Fibroblast of villous mesenchyme (primary cell): ENCODE measurements at regions not wholly inside any gene's neighbourhood (a gene's known extent, or its start where the extent isn't known, plus 50 kb on each side); places are given as distances from the start of the nearest gene placed in this dataset.

Experiments used
- DNase-seq: peaks from one replicate; pipeline ENCODE4 v3.0.0-alpha.2; 2010; ENCODE audit warnings: low read depth
- H3K4me3 ChIP-seq: 2 replicates; pipeline ENCODE4 v1.5.1; 2011; ENCODE audit warnings: low read depth, mild to moderate bottlenecking, low read length
- TF ChIP-seq, protein P1 (sequence below): IDR thresholded peaks from 2 replicates; pipeline ENCODE4 v1.5.1; 2012; ENCODE audit warnings: low read depth, mild to moderate bottlenecking, low read length; ENCODE audit not compliant: insufficient read depth

DNA sequence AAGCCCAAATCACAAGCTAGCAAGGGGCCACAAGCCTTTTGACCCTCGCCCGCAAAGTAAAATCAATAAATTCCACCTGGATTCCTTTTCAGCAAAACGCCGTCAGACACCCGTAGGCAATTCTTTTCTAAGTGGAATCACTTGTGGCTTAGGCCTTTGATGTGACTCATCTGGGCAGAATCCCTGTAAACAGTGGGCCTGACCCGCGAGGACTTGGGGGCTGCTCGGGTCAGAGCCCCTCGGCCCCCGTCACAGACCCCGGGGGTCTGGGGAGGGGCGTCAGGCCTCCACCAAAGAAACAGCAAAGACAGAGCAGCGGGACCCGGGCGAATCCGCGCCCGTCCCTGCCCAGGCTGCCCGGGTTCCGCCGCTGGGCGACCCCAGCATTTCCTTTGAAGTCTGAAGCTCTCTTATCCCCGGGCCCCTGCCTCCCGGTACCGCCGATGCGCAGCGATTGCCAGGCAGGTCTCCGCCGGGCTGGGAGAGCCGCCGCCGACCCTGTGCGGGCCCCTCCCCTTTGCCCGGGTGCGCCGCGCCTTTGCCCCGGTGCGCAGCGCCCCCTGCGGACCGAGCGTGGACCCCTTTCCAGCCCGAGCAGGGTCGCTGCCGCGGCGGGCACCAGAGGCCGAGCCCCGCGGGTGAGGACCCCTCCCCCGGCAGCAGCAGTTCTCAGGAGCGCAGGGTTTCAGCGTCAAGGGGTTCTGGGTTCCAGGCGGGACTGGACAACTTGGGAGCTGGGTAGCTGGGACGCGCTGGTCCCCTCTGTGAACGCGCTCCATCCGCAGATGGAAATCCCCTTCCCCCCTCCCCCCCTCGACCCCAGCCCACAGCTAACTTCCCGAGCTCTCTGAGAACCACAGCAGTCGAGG lies 178.3 kb downstream of the UACA start:
- TF ChIP-seq, protein P1, sequence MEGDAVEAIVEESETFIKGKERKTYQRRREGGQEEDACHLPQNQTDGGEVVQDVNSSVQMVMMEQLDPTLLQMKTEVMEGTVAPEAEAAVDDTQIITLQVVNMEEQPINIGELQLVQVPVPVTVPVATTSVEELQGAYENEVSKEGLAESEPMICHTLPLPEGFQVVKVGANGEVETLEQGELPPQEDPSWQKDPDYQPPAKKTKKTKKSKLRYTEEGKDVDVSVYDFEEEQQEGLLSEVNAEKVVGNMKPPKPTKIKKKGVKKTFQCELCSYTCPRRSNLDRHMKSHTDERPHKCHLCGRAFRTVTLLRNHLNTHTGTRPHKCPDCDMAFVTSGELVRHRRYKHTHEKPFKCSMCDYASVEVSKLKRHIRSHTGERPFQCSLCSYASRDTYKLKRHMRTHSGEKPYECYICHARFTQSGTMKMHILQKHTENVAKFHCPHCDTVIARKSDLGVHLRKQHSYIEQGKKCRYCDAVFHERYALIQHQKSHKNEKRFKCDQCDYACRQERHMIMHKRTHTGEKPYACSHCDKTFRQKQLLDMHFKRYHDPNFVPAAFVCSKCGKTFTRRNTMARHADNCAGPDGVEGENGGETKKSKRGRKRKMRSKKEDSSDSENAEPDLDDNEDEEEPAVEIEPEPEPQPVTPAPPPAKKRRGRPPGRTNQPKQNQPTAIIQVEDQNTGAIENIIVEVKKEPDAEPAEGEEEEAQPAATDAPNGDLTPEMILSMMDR, result peak; percentile 59
- H3K4me3 ChIP-seq, result peak overlapping the region; percentile 39
- no peak for DNase-seq

GRCh38 chr15:70584441-70584837 lies 178.9 kb downstream of the UACA start:
- TF ChIP-seq, protein P1, result no peak
- H3K4me3 ChIP-seq, result no peak overlapping the region
- no peak for DNase-seq

GRCh38 chr15:70583006-70583405 lies 180.4 kb downstream of the UACA start:
- DNase-seq, result no peak
- TF ChIP-seq, protein P1, result no peak
- H3K4me3 ChIP-seq, result no peak overlapping the region

- peak; percentile 48 for DNase-seq
- H3K4me3 ChIP-seq, result no peak overlapping the region
- TF ChIP-seq, protein P1, result no peak
These were observed 181.0 kb downstream of the UACA start for GRCh38 chr15:70582143-70582945.

DNA sequence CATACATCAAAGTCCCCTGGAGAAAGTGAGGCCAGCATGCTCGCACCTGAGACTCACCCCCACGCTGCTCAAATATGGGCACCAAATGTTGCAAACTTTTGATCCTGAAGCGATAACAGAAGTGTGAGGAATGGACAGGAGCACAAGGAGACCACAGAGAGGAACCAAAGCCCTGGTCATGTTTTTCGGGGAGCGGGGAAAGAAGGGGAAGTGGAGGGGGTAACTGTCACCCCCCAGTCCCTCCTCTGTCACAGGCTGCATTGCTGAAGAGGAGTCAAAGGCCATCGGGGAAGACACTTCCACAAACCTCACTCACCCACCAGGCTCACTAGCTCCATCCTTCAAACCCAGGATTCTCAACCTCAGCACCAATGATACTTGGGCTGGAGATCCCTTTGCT lies 182.4 kb downstream of the UACA start:
- DNase-seq, result no peak
- TF ChIP-seq, protein P1, result no peak
- H3K4me3 ChIP-seq, result no peak overlapping the region

DNA sequence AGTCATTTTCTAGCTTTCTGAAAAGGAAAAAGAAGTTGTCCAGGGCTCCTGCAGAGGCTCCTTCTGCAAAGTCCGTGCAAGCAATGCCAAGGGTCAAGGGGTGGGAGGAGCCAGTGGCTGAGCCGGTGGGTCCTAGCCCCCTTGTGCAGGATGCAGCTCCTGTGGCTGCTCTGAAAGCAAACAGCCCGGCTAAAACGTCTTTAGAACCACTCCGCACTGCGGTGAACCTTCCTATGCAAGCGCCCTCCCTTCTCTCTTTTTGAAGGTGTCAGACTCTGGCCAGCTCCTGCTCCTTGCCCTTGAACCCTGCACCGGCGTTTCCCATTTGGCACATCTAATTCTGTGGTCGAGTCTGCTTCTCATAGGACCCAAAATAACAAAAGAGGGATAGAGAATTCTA lies 183.1 kb downstream of the UACA start:
- H3K4me3 ChIP-seq, result no peak overlapping the region
- DNase-seq, result no peak
- TF ChIP-seq, protein P1, result no peak
